SK-N-SH (cell line): ENCODE measurements at regions not wholly inside any gene's neighbourhood (a gene's known extent, or its start where the extent isn't known, plus 50 kb on each side); places are given as distances from the start of the nearest gene placed in this dataset.

Experiments used
- CTCF ChIA-PET: fragments of 300-600, 350-600 bp; formaldehyde crosslinking; extraction: SDS; loops from one replicate; lab custom pipeline; 2021; lab: Yijun Ruan, JAX
- POLR2A ChIA-PET: fragments of 350-600 bp; sonication (Branson Sonifier 250); formaldehyde crosslinking; extraction: SDS; loops from one replicate; lab custom pipeline; 2020; ENCODE audit warnings: antibody characterized with exemption, inconsistent platforms; lab: Yijun Ruan, JAX
- DNase-seq: peaks from one replicate; pipeline ENCODE4 v3.0.0; 2012
- H2AFZ ChIP-seq: fragments of 200-600 bp; sonication (generic); 2 replicates; pipeline ENCODE4 v1.8.1; 2016; ENCODE audit warnings: antibody characterized with exemption, mild to moderate bottlenecking, low read depth
- H3F3A ChIP-seq: fragments of 200-600 bp; sonication (generic); replicated peaks from 2 replicates; pipeline ENCODE3; 2016; ENCODE audit warnings: antibody characterized with exemption, mild to moderate bottlenecking; ENCODE audit not compliant: insufficient read depth
- H3K27ac ChIP-seq, 2 experiments: fragments of 200-500 bp in 1 of 2; fragments of 200-600 bp in 1 of 2; sonication (Bioruptor generic) in 1 of 2; sonication (generic), shearing (Covaris generic) in 1 of 2; 2 replicates each; pipeline versions ENCODE4 v1.5.1 to v1.6.1; 2014 to 2016; ENCODE audit warnings: low read depth in 2 of 2, inconsistent platforms in 1 of 2, low read length in 1 of 2, mild to moderate bottlenecking in 1 of 2, mixed read lengths in 1 of 2
- H3K27me3 ChIP-seq: fragments of 200-600 bp; sonication (generic), shearing (Covaris generic); 2 replicates; pipeline ENCODE4 v1.6.1; 2016; ENCODE audit warnings: mixed run types; ENCODE audit not compliant: insufficient read depth
- H3K36me3 ChIP-seq, 2 experiments: fragments of 200-500 bp in 1 of 2; fragments of 200-600 bp in 1 of 2; sonication (Bioruptor generic) in 1 of 2; sonication (generic) in 1 of 2; replicated peaks in 1 of 2; 2 replicates each; pipeline versions ENCODE3 to v1.5.1; 2014 to 2016; ENCODE audit warnings: low read length in 1 of 2, mild to moderate bottlenecking in 1 of 2; ENCODE audit not compliant: insufficient read depth in 2 of 2, control insufficient read depth in 1 of 2
- H3K4me1 ChIP-seq, 2 experiments: fragments of 200-500 bp in 1 of 2; fragments of 200-600 bp in 1 of 2; sonication (Bioruptor generic) in 1 of 2; sonication (generic), shearing (Covaris generic) in 1 of 2; 2 replicates each; pipeline versions ENCODE4 v1.5.1 to v1.6.1; 2014 to 2016; ENCODE audit warnings: low read depth in 1 of 2, low read length in 1 of 2, mixed run types in 1 of 2; ENCODE audit not compliant: insufficient read depth in 2 of 2, control insufficient read depth in 1 of 2
- H3K4me2 ChIP-seq: fragments of 200-600 bp; sonication (generic), shearing (Covaris generic); 2 replicates; pipeline ENCODE4 v1.6.1; 2017; ENCODE audit warnings: mixed run types
- H3K4me3 ChIP-seq, 2 experiments: fragments of 200-500 bp in 1 of 2; fragments of 200-600 bp in 1 of 2; sonication (Bioruptor generic) in 1 of 2; sonication (generic), shearing (Covaris generic) in 1 of 2; 2 replicates each; pipeline versions ENCODE4 v1.5.1 to v1.8.1; 2014 to 2016; ENCODE audit warnings: low read depth in 2 of 2, inconsistent platforms in 1 of 2, low read length in 1 of 2, mild to moderate bottlenecking in 1 of 2, mixed read lengths in 1 of 2, moderate library complexity in 1 of 2
- H3K79me2 ChIP-seq: fragments of 200-600 bp; sonication (generic); 2 replicates; pipeline ENCODE4 v1.8.1; 2017; ENCODE audit warnings: mild to moderate bottlenecking; ENCODE audit not compliant: insufficient read depth
- H3K9ac ChIP-seq: fragments of 200-600 bp; sonication (generic); 2 replicates; pipeline ENCODE4 v1.6.1; 2017; ENCODE audit warnings: mixed run types
- H3K9me2 ChIP-seq: fragments of 200-600 bp; sonication (generic); 2 replicates; pipeline ENCODE4 v1.6.1; 2017; ENCODE audit warnings: mixed run types
- H3K9me3 ChIP-seq: fragments of 200-600 bp; sonication (generic); 2 replicates; pipeline ENCODE4 v1.6.1; 2017; ENCODE audit warnings: mixed run types, mild to moderate bottlenecking, moderate library complexity
- H4K20me1 ChIP-seq: fragments of 200-600 bp; sonication (generic); 2 replicates; pipeline ENCODE4 v1.6.1; 2017; ENCODE audit warnings: mild to moderate bottlenecking, mixed run types; ENCODE audit not compliant: insufficient read depth
- CHD2 ChIP-seq: fragments of 150-350 bp; IDR thresholded peaks from 2 replicates; pipeline ENCODE4 v1.6.1; 2018; ENCODE audit warnings: low read length; ENCODE audit not compliant: partially characterized antibody
- NFIC ChIP-seq: IDR thresholded peaks from 2 replicates; pipeline ENCODE4 v1.4.0; 2012; ENCODE audit warnings: borderline replicate concordance
- RAD21 ChIP-seq: IDR thresholded peaks from 2 replicates; pipeline ENCODE4 v1.6.1; 2012; ENCODE audit warnings: mild to moderate bottlenecking, low read length
- TCF12 ChIP-seq: IDR thresholded peaks from 2 replicates; pipeline ENCODE4 v1.4.0; 2012
- YY1 ChIP-seq: IDR thresholded peaks from 2 replicates; pipeline ENCODE4 v1.4.0; 2012; ENCODE audit warnings: low read depth, mild to moderate bottlenecking
- WGBS: methylation state at CpG from one replicate; pipeline ENCODE4 v1.1.6; 2017; ENCODE audit warnings: low lambda C conversion rate; 5-methylcytosine and 5-hydroxymethylcytosine counted together
- TF ChIP-seq, protein P1 (sequence below): fragments of 150-350 bp; IDR thresholded peaks from 2 replicates; pipeline ENCODE4 v1.6.1; 2017; ENCODE audit warnings: antibody characterized with exemption, low read length, low read depth, borderline replicate concordance
- TF ChIP-seq, protein P2 (sequence below): IDR thresholded peaks from 2 replicates; pipeline ENCODE4 v1.6.1; 2012; ENCODE audit warnings: mild to moderate bottlenecking, low read depth, low read length, moderate library complexity

DNA sequence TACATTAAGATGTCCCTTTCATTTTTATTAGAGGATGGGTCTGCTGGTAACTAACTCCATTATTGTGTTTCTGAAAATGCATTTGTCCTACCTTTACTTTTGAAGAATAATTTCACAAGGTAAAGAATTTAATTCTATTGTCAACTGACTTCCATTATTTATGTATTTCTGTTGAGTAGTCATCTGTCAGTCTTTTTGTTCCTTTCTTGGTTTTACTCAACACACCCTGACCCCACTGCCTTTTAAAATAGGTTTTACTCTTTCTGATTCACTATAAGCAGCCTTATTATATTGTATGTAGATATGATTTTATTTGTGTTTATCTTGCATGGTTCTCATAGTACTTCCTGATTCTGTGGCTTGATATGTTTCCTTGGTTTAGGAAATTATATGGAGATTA is 237.5 kb downstream of the TGFB2 start:
- Histone ChIP-seq H3F3A (peaks cover 17% of the 10 kb centered on the region), H3K9me2 (no peaks in the 10 kb centered on the region), H3K9me3 (peaks cover 16% of the 10 kb centered on the region), H3K4me1 (peaks cover 10% of the 10 kb centered on the region in 2 experiments; a peak in 3 of 4 replicates), H3K4me3 (no peak overlapping the region), H3K9ac (no peak overlapping the region), H4K20me1 (no peaks in the 10 kb centered on the region), H2AFZ (no peak overlapping the region), H3K27me3 (no peaks in the 10 kb centered on the region), H3K4me2 (no peak overlapping the region), H3K79me2 (no peaks in the 10 kb centered on the region), H3K36me3 (no peaks in the 10 kb centered on the region), H3K27ac (no peak overlapping the region)
- POLR2A ChIA-PET = no interaction called here
- CTCF ChIA-PET = no interaction called here
- no peak for DNase-seq
- TF ChIP-seq, protein P1, sequence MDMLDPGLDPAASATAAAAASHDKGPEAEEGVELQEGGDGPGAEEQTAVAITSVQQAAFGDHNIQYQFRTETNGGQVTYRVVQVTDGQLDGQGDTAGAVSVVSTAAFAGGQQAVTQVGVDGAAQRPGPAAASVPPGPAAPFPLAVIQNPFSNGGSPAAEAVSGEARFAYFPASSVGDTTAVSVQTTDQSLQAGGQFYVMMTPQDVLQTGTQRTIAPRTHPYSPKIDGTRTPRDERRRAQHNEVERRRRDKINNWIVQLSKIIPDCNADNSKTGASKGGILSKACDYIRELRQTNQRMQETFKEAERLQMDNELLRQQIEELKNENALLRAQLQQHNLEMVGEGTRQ = no peak
- TF ChIP-seq, protein P2, sequence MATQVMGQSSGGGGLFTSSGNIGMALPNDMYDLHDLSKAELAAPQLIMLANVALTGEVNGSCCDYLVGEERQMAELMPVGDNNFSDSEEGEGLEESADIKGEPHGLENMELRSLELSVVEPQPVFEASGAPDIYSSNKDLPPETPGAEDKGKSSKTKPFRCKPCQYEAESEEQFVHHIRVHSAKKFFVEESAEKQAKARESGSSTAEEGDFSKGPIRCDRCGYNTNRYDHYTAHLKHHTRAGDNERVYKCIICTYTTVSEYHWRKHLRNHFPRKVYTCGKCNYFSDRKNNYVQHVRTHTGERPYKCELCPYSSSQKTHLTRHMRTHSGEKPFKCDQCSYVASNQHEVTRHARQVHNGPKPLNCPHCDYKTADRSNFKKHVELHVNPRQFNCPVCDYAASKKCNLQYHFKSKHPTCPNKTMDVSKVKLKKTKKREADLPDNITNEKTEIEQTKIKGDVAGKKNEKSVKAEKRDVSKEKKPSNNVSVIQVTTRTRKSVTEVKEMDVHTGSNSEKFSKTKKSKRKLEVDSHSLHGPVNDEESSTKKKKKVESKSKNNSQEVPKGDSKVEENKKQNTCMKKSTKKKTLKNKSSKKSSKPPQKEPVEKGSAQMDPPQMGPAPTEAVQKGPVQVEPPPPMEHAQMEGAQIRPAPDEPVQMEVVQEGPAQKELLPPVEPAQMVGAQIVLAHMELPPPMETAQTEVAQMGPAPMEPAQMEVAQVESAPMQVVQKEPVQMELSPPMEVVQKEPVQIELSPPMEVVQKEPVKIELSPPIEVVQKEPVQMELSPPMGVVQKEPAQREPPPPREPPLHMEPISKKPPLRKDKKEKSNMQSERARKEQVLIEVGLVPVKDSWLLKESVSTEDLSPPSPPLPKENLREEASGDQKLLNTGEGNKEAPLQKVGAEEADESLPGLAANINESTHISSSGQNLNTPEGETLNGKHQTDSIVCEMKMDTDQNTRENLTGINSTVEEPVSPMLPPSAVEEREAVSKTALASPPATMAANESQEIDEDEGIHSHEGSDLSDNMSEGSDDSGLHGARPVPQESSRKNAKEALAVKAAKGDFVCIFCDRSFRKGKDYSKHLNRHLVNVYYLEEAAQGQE = no peak
- TF ChIP-seq YY1 = no peak
- TF ChIP-seq RAD21 = no peak

DNA sequence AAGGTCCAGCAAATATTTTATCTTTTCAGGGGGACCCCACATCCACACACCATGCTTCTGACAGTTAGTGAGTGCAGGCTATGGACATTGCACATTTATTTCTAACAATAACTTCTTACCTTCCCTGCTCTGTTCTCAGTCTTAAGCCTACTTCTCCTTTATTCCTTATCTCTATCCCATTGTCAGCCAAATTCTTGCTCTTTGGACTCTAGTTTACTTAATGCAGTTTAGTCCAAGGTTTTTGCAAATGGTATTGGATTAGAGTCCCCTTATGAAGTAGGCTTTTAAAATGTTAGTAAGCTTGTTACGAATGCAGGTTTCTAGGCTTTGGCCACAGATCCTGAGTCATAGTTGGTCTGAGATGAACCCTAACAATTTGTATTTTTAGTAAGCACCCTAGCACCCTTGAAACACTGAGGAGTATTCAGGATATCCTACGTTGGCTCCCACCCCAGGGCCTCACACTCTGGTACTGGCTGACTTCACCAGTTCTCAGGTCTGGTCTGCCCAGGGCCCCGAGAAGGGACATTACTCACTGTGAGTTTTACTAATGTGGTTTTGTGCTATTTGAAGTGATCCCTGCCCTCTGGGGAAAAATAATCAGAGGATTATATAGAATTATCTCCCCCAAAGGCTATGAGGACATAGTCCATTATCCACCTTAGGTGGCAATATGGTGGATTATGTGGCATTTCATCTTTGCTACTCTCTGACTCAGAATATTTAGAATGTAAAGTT is 239.5 kb downstream of the TGFB2 start:
- no peak overlapping the region for H3K9ac ChIP-seq

More for the DNA sequence above, 239.5 kb downstream of the TGFB2 start:
- Histone ChIP-seq H3F3A (peaks cover 17% of the 10 kb centered on the region), H3K27me3 (no peaks in the 10 kb centered on the region), H3K4me1 (peaks cover 10 to 13% of the 10 kb centered on the region in 2 experiments; a peak in 3 of 4 replicates), H3K9me3 (peaks cover 16% of the 10 kb centered on the region), H2AFZ (no peak overlapping the region), H3K79me2 (no peaks in the 10 kb centered on the region), H3K9me2 (no peaks in the 10 kb centered on the region), H4K20me1 (no peaks in the 10 kb centered on the region), H3K36me3 (no peaks in the 10 kb centered on the region), H3K27ac (peak overlapping the region; percentile 83 to 87; a peak in 3 of 4 replicates), H3K4me2 (no peak overlapping the region), H3K4me3 (no peak overlapping the region)
- POLR2A ChIA-PET = no interaction called here
- no peak for DNase-seq
- WGBS = 56% methylated on average over 2 of the region's 3 CpGs
- TF ChIP-seq CHD2 (no peak), TCF12 (peak; percentile 18; the same call in 1 of the 2 replicates), NFIC (0 out of 2 replicates have a peak, but pooled peaks have one; percentile 10)
- CTCF ChIA-PET = no interaction called here
